HUES64 (cell line): ENCODE measurements at regions not wholly inside any gene's neighbourhood (a gene's known extent, or its start where the extent isn't known, plus 50 kb on each side); places are given as distances from the start of the nearest gene placed in this dataset.

Experiments
- H3K27ac ChIP-seq: 2 replicates; pipeline ENCODE4 v1.7.0; 2013; ENCODE audit warnings: low read depth, low read length, inconsistent platforms
- H3K27me3 ChIP-seq: 2 replicates; pipeline ENCODE4 v1.6.1; 2013; ENCODE audit warnings: mild to moderate bottlenecking, low read length; ENCODE audit not compliant: insufficient read depth
- H3K36me3 ChIP-seq: 2 replicates; pipeline ENCODE4 v1.6.1; 2013; ENCODE audit warnings: mild to moderate bottlenecking, low read length; ENCODE audit not compliant: insufficient read depth
- H3K4me1 ChIP-seq: 2 replicates; pipeline ENCODE4 v1.6.1; 2013; ENCODE audit warnings: mild to moderate bottlenecking, low read length, moderate library complexity; ENCODE audit not compliant: insufficient read depth
- H3K4me3 ChIP-seq: 2 replicates; pipeline ENCODE4 v1.5.1; 2013; ENCODE audit warnings: mild to moderate bottlenecking, low read length, moderate library complexity
- H3K9ac ChIP-seq: 2 replicates; pipeline ENCODE4 v1.6.1; 2013; ENCODE audit warnings: mild to moderate bottlenecking, low read depth, low read length
- H3K9me3 ChIP-seq: 2 replicates; pipeline ENCODE4 v1.6.1; 2013; ENCODE audit warnings: low read depth, low read length; ENCODE audit not compliant: insufficient read depth
- WGBS: fragments of 150-250, 120-280 bp; methylation state at CpG from one replicate; pipeline ENCODE4 v1.1.7; 2013; ENCODE audit warnings: missing lambda C conversion rate; 5-methylcytosine and 5-hydroxymethylcytosine counted together

DNA sequence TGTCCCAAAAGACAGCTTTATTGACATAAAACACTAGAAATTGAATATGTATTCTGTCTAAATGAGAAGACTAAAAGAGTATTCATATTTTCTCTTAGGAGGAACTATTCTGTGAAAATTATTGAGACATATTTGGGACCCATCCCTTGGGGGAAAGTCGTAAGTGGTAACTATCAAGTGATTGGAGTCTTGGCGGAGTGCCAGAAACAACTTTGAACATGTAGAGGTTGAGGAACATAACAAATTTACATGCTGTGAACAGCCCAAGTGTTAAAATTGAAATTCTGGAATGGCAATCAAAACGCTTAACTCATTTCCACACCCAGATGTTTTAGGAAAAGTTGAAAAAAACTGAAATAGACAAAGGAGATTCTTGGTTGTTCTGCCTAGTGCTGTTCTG lies 1034.6 kb downstream of the NSUN3 start:
- H3K9ac ChIP-seq: no peak overlapping the region
- no peak overlapping the region for H3K4me3 ChIP-seq
- H3K27me3 ChIP-seq: no peaks in the 10 kb centered on the region
- H3K4me1 ChIP-seq: no peaks in the 10 kb centered on the region
- H3K36me3 ChIP-seq: no peaks in the 10 kb centered on the region
- no peaks in the 10 kb centered on the region for H3K9me3 ChIP-seq
- 97% methylated on average over 3 of the region's 3 CpGs for WGBS
- no peak overlapping the region for H3K27ac ChIP-seq

DNA sequence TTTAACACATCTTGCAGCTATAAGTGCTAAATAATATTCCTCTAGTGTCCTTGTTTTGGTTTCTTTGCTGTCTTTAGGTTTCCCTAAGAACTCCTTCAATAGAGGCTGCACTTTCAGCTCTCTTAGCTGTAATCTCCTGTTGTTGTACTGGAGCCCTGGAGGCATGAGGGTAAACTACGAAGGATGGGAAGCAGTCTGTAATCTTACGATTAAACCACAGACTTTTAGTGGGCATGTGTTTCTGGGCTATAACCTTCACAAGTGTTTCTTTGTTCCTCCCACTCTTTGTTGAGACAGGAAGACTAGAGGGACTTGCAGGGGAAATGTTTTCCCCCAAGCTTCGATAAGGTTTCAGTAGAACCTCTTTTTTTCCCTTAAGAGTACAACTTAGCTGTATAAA lies 1058.1 kb downstream of the NSUN3 start:
- no peaks in the 10 kb centered on the region for H3K9me3 ChIP-seq
- H3K4me3 ChIP-seq: no peak overlapping the region
- H3K4me1 ChIP-seq: no peaks in the 10 kb centered on the region
- no peak overlapping the region for H3K27ac ChIP-seq
- H3K36me3 ChIP-seq: no peaks in the 10 kb centered on the region
- H3K27me3 ChIP-seq: no peaks in the 10 kb centered on the region
- no peak overlapping the region for H3K9ac ChIP-seq
- WGBS: 93% methylated on average over 3 of the region's 3 CpGs

DNA sequence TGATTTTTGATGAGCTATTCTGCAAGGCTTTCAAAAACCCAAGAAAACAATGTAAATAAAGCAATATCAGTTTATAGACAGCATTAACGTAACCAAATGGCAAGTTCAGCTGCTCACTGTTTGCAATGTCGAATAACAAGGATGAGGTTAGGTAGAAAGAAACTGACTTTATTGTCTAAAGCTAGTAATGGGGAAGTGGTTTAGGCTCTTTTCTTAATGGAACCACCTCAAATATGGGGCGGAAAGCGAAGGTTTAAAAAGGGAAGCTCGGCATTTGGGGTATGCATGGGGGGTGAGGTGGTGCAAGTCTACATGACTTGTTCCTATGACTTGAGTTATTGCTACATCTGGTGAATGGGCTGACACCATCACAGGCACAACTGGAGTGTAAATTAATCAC lies 1060.2 kb downstream of the NSUN3 start:
- H3K27ac ChIP-seq: no peak overlapping the region
- no peaks in the 10 kb centered on the region for H3K36me3 ChIP-seq
- H3K9ac ChIP-seq: no peak overlapping the region
- H3K27me3 ChIP-seq: no peaks in the 10 kb centered on the region
- no peaks in the 10 kb centered on the region for H3K4me1 ChIP-seq
- H3K9me3 ChIP-seq: no peaks in the 10 kb centered on the region
- WGBS: 96% methylated on average over 5 of the region's 5 CpGs
- H3K4me3 ChIP-seq: no peak overlapping the region

DNA sequence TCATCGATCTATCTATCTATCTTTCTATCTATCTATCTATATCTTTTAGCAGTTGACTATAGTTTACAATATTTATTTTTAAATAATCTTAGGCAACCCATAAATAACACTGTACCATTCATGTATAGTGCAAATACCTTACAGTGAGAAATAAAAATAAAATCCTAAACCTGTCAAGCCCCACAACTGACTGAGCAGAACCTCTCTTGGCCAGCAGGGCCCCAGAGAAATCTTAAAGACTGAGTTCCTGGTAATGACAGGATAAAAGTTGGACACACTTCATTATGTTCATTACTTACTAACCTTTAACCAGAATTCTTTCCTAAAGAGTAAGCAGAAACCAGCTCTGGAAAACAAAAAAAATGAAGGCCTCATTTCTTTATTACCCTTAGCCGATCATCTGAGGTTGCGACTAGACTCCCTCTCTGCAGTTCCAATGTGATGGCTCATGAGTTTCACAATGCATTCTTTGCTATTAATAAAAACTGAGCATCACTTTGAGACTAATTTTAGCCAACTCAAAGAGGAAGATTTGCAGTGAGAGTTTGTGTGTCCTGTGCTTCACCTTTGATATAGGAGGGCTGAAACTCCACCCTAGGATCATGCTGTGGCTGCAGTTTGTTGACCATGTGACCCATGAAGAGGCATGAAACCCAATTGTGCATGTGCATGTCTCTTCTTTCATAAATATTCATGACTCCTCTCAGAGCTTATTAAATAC lies 1072.0 kb downstream of the NSUN3 start:
- 92% methylated on average over 2 of the region's 3 CpGs for WGBS
- Histone ChIP-seq H3K27me3 (no peaks in the 10 kb centered on the region), H3K9ac (no peak overlapping the region), H3K9me3 (no peaks in the 10 kb centered on the region), H3K27ac (no peak overlapping the region), H3K4me1 (no peaks in the 10 kb centered on the region), H3K4me3 (no peak overlapping the region), H3K36me3 (no peaks in the 10 kb centered on the region)

DNA sequence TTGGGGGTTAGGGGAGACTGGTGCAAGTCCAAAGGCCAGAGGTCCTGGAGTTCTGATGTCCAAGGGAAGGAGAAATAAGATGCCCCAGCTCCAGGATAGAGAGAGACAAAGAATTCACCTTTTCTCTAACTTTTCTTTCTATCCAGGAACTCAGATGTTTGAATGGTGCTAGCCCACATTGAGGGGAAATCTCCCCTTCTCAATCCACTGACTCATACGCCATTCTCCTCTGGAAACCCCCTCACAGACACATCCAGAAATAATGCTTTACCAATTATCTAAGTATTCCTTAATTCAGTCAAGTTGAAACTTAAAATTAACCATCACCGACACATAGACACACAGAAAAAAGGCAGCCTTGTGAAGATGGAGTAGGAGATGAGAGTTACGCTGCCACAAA lies 1085.2 kb downstream of the NSUN3 start:
- H3K27me3 ChIP-seq: no peaks in the 10 kb centered on the region
- 98% methylated on average over 2 of the region's 3 CpGs for WGBS
- H3K36me3 ChIP-seq: no peaks in the 10 kb centered on the region
- H3K27ac ChIP-seq: no peak overlapping the region
- no peak overlapping the region for H3K4me3 ChIP-seq
- H3K9ac ChIP-seq: no peak overlapping the region
- no peaks in the 10 kb centered on the region for H3K9me3 ChIP-seq
- H3K4me1 ChIP-seq: peaks cover 15% of the 10 kb centered on the region

DNA sequence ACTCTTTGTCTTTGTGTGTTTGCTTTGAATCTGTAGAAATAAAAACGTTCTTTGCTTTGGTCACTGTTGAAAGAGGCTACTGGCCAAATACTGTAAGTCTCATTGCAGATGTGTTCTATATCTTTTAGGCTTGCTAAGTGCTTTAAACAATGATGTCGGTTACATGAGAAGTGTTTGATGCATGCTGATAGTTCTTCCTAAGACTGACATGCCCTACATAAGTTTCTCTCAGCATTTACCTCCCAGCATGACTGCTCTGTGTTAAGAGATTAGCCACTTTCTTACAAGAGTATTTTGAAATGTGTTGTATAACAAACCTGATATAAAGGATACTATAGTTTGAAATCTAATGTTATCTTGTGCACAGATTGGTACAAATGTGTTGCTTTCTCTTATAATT lies 1088.7 kb downstream of the NSUN3 start:
- peaks cover 8% of the 10 kb centered on the region for H3K4me1 ChIP-seq
- 63% methylated on average over 2 of the region's 2 CpGs for WGBS
- no peaks in the 10 kb centered on the region; the same call in 1 of the 2 replicates for H3K9me3 ChIP-seq
- H3K4me3 ChIP-seq: no peak overlapping the region
- H3K27me3 ChIP-seq: no peaks in the 10 kb centered on the region
- no peaks in the 10 kb centered on the region for H3K36me3 ChIP-seq
- no peak overlapping the region for H3K27ac ChIP-seq
- H3K9ac ChIP-seq: no peak overlapping the region

DNA sequence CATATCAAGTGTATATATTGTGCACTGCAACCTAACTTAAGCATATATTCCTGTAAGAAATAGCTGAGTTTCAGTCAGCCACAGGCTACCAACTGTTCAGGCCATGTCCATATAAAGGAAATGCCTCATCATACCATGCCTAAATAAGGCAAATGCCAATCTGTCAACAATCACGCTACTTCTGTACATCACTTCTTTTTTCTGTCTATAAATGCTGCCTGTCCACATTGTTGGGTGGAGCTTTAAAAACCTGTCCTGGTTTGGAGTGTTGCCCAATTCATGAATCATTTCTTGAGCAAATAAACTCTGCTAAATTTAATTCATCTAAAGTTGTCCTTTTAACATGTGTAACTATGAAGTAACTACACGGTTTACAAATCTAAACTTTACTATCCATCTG lies 1091.9 kb downstream of the NSUN3 start:
- Histone ChIP-seq H3K9ac (no peak overlapping the region), H3K27me3 (no peaks in the 10 kb centered on the region), H3K9me3 (no peaks in the 10 kb centered on the region; the same call in 1 of the 2 replicates), H3K36me3 (no peaks in the 10 kb centered on the region), H3K4me1 (peaks cover 8% of the 10 kb centered on the region), H3K4me3 (no peak overlapping the region), H3K27ac (no peak overlapping the region)
- 100% methylated on average over 2 of the region's 2 CpGs for WGBS

DNA sequence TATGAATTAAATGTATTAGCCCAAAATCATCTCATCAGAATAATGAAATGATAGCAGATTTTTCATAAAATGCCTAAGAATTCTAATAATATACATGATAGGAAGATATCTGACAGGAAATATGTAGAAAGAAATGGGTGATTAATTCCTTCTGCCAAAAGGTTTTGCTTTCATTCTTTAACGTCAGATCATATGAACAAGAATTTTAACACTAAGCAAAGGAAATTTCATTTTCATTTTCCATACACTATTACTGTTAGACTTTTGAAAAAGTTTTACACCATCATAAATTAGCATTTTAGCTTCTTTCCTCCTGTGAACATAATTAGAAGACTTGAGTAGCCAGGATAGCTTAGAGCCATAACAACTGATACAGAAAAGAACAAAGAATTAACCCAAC lies 1099.9 kb downstream of the NSUN3 start:
- no peak overlapping the region for H3K27ac ChIP-seq
- WGBS: 80% methylated on average over 1 of the region's 1 CpG
- no peaks in the 10 kb centered on the region for H3K9me3 ChIP-seq
- no peak overlapping the region for H3K4me3 ChIP-seq
- no peaks in the 10 kb centered on the region for H3K27me3 ChIP-seq
- no peaks in the 10 kb centered on the region for H3K4me1 ChIP-seq
- H3K9ac ChIP-seq: no peak overlapping the region
- no peaks in the 10 kb centered on the region for H3K36me3 ChIP-seq

DNA sequence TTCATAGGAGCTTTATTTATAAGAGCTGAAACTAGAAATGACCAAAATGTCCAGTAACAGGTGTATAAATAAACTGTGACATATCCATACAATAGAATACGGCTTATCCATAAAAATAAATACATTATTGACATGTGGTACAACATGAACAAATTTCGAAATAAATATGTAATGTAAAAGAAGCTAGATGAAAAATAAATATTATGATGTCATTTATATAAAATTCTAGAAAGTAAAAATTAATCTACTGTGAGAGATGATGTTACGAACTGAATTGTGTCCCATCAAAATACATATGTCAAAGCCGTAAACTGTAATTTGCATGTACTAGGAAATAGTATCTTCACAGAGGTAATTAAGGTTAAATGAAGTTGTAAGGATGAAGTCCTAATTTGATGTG lies 1104.9 kb downstream of the NSUN3 start:
- Histone ChIP-seq H3K4me1 (peaks cover 4% of the 10 kb centered on the region; the same call in 1 of the 2 replicates), H3K9ac (no peak overlapping the region), H3K27me3 (no peaks in the 10 kb centered on the region), H3K27ac (no peak overlapping the region), H3K36me3 (no peaks in the 10 kb centered on the region), H3K4me3 (no peak overlapping the region), H3K9me3 (no peaks in the 10 kb centered on the region)
- 100% methylated on average over 1 of the region's 4 CpGs for WGBS

DNA sequence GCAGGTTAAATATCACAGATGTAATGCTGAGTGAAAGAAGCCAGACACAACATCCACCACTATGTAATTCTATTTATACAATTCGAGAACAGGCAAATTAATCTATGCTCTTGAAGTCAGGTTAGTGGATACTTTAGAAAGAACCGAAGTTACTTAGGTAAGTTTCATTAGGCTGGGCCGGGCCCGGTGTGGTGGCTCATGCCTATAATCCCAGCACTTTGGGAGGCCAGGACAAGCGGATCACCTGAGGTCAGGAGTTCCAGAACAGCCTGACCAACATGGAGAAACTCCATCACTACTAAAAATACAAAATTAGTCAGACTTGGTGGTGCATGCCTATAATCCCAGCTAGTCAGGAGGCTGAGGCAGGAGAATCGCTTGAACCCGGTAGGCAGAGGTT lies 1105.7 kb downstream of the NSUN3 start:
- no peak overlapping the region for H3K9ac ChIP-seq
- H3K27ac ChIP-seq: no peak overlapping the region
- H3K27me3 ChIP-seq: no peaks in the 10 kb centered on the region
- H3K4me1 ChIP-seq: peaks cover 4% of the 10 kb centered on the region; the same call in 1 of the 2 replicates
- H3K9me3 ChIP-seq: no peaks in the 10 kb centered on the region
- 99% methylated on average over 7 of the region's 7 CpGs for WGBS
- H3K4me3 ChIP-seq: no peak overlapping the region
- H3K36me3 ChIP-seq: no peaks in the 10 kb centered on the region

DNA sequence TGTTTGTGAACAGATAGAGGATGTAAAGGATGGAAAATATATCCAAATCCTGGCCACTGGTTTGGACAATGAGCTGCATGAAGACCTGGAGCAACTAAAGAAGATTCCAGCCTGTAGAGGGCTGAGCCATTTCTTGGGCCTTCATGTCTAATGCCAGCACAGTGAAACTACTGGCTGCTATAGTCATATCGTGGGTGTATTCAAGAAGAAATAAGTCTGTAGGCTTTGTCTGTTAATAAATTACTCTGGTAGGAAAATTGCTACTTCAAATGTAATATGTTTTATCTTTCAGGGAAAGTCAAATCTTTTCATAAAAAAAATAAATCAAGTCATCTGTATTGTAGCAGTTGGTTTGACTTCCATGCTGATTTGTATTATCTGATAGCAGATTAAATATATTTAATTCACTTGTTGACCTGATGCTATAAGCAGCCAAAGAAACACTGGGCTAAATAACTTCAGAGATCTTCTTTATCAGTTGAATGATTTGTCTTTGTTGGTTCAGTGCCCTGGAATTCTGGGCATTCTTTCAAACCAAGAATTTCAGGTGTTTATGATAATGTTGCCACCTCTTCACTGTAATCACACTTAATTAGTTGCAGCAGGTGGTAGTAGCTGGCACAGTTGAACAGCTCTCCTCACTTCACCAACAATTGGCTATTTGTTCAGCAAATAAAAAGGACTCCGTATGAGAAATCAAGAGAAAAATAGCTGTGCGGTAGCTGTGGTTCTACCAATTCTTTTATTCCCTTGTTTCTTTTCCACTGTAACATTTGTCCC lies 1109.5 kb downstream of the NSUN3 start:
- H3K36me3 ChIP-seq: no peaks in the 10 kb centered on the region
- H3K9ac ChIP-seq: no peak overlapping the region
- WGBS: 95% methylated on average over 3 of the region's 3 CpGs
- no peak overlapping the region for H3K27ac ChIP-seq
- no peak overlapping the region for H3K4me3 ChIP-seq
- H3K4me1 ChIP-seq: peaks cover 4% of the 10 kb centered on the region; the same call in 1 of the 2 replicates
- H3K27me3 ChIP-seq: no peaks in the 10 kb centered on the region
- H3K9me3 ChIP-seq: no peaks in the 10 kb centered on the region
